ENCODE measurements at regions not wholly inside any gene's neighbourhood (a gene's known extent, or its start where the extent isn't known, plus 50 kb on each side); places are given as distances from the start of the nearest gene placed in this dataset.

- H3K4me3 Mint-ChIP-seq = no peak overlapping the region
- Histone ChIP-seq H3K4me1 (ENCODE audit: control insufficient read depth, insufficient read depth, low read length) (no peaks in the 10 kb centered on the region), H3K27ac (ENCODE audit: low read depth, low read length) (no peak overlapping the region), H3K9me3 (ENCODE audit: control insufficient read depth, low read length) (no peaks in the 10 kb centered on the region), H3K27me3 (ENCODE audit: control insufficient read depth, insufficient read depth, low read length, poor library complexity, severe bottlenecking) (no peaks in the 10 kb centered on the region), H3K4me3 (ENCODE audit: low read length) (no peak overlapping the region), H3K36me3 (ENCODE audit: control insufficient read depth, insufficient read depth, low read length) (no peaks in the 10 kb centered on the region), H3K9ac (ENCODE audit: extremely low read depth, low read length, poor library complexity, severe bottlenecking) (no peak overlapping the region)
- H3K9me3 Mint-ChIP-seq = no peaks in the 10 kb centered on the region
- DNase-seq = no peak
- H3K4me1 Mint-ChIP-seq = no peaks in the 10 kb centered on the region
- H3K36me3 Mint-ChIP-seq (ENCODE audit: low read depth) = no peaks in the 10 kb centered on the region
- TF ChIP-seq, protein P1, sequence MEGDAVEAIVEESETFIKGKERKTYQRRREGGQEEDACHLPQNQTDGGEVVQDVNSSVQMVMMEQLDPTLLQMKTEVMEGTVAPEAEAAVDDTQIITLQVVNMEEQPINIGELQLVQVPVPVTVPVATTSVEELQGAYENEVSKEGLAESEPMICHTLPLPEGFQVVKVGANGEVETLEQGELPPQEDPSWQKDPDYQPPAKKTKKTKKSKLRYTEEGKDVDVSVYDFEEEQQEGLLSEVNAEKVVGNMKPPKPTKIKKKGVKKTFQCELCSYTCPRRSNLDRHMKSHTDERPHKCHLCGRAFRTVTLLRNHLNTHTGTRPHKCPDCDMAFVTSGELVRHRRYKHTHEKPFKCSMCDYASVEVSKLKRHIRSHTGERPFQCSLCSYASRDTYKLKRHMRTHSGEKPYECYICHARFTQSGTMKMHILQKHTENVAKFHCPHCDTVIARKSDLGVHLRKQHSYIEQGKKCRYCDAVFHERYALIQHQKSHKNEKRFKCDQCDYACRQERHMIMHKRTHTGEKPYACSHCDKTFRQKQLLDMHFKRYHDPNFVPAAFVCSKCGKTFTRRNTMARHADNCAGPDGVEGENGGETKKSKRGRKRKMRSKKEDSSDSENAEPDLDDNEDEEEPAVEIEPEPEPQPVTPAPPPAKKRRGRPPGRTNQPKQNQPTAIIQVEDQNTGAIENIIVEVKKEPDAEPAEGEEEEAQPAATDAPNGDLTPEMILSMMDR (conservative IDR thresholded peaks at IDR 0.05) = no peak
- WGBS, 2 experiments (ENCODE audit: insufficient coverage in 1 of 2, insufficient read length in 1 of 2) = 100% methylated on average over 1 of the region's 1 CpG
- no peaks in the 10 kb centered on the region for H3K27me3 Mint-ChIP-seq (ENCODE audit: insufficient read depth)
- no peak overlapping the region for H3K27ac Mint-ChIP-seq
These were observed 227.4 kb downstream of the MBD2 start for GRCh38 chr18:53997064-53997463.

- Histone ChIP-seq H3K27me3 (ENCODE audit: control insufficient read depth, insufficient read depth, low read length, poor library complexity, severe bottlenecking) (no peaks in the 10 kb centered on the region), H3K4me1 (ENCODE audit: control insufficient read depth, insufficient read depth, low read length) (no peaks in the 10 kb centered on the region), H3K27ac (ENCODE audit: low read depth, low read length) (no peak overlapping the region), H3K36me3 (ENCODE audit: control insufficient read depth, insufficient read depth, low read length) (no peaks in the 10 kb centered on the region), H3K4me3 (ENCODE audit: low read length) (no peak overlapping the region), H3K9ac (ENCODE audit: extremely low read depth, low read length, poor library complexity, severe bottlenecking) (no peak overlapping the region), H3K9me3 (ENCODE audit: control insufficient read depth, low read length) (no peaks in the 10 kb centered on the region)
- TF ChIP-seq, protein P1 (conservative IDR thresholded peaks at IDR 0.05) = no peak
- H3K27me3 Mint-ChIP-seq (ENCODE audit: insufficient read depth) = no peaks in the 10 kb centered on the region
- no peak overlapping the region for H3K4me3 Mint-ChIP-seq
- no peak overlapping the region for H3K27ac Mint-ChIP-seq
- no peaks in the 10 kb centered on the region for H3K4me1 Mint-ChIP-seq
- no peak for DNase-seq
- no peaks in the 10 kb centered on the region for H3K36me3 Mint-ChIP-seq (ENCODE audit: low read depth)
- H3K9me3 Mint-ChIP-seq = no peaks in the 10 kb centered on the region
- 66 to 100% methylated on average over 1 to 2 of the region's 2 CpGs for WGBS, 2 experiments (ENCODE audit: insufficient coverage in 1 of 2, insufficient read length in 1 of 2)
These were observed 230.5 kb downstream of the MBD2 start for GRCh38 chr18:53994016-53994415.

DNA sequence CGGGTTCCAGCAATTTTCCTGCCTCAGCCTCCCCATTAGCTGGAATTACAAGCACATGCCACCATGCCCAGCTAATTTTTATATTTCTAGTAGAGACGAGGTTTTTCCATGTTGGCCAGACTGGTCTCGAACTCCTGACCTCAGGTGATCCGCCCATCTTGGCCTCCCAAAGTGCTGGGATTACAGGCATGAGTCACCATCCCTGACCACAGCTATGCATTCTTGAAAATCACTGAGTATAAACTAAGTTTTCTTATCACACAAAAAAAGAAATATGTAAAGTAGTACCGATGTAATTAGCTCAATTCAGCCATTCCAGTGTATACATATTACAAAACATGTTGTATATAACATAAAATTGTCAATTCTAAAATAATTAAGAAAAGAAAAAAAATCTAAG lies 232.7 kb downstream of the MBD2 start:
- Histone ChIP-seq H3K27me3 (ENCODE audit: control insufficient read depth, insufficient read depth, low read length, poor library complexity, severe bottlenecking) (no peaks in the 10 kb centered on the region), H3K27ac (ENCODE audit: low read depth, low read length) (no peak overlapping the region), H3K9me3 (ENCODE audit: control insufficient read depth, low read length) (no peaks in the 10 kb centered on the region), H3K36me3 (ENCODE audit: control insufficient read depth, insufficient read depth, low read length) (no peaks in the 10 kb centered on the region), H3K9ac (ENCODE audit: extremely low read depth, low read length, poor library complexity, severe bottlenecking) (no peak overlapping the region), H3K4me3 (ENCODE audit: low read length) (no peak overlapping the region), H3K4me1 (ENCODE audit: control insufficient read depth, insufficient read depth, low read length) (no peaks in the 10 kb centered on the region)
- H3K4me3 Mint-ChIP-seq = no peak overlapping the region
- no peaks in the 10 kb centered on the region for H3K36me3 Mint-ChIP-seq (ENCODE audit: low read depth)
- DNase-seq = no peak
- WGBS, 2 experiments (ENCODE audit: insufficient coverage in 1 of 2, insufficient read length in 1 of 2) = 86 to 93% methylated on average over 4 of the region's 5 CpGs
- no peak overlapping the region for H3K27ac Mint-ChIP-seq
- no peaks in the 10 kb centered on the region for H3K4me1 Mint-ChIP-seq
- TF ChIP-seq, protein P1 (conservative IDR thresholded peaks at IDR 0.05) = no peak
- H3K27me3 Mint-ChIP-seq (ENCODE audit: insufficient read depth) = no peaks in the 10 kb centered on the region
- no peaks in the 10 kb centered on the region for H3K9me3 Mint-ChIP-seq

Measured in endodermal cell (in vitro differentiated cells).